Hepatocyte (in vitro differentiated cells): ENCODE measurements at regions not wholly inside any gene's neighbourhood (a gene's known extent, or its start where the extent isn't known, plus 50 kb on each side); places are given as distances from the start of the nearest gene placed in this dataset.

Source experiments
- CTCF ChIP-seq: fragments of 200-600 bp; sonication (generic); IDR thresholded peaks from 2 replicates; pipeline ENCODE4 v1.5.1; 2016; ENCODE audit warnings: antibody characterized with exemption, mild to moderate bottlenecking; ENCODE audit not compliant: poor library complexity
- EZH2 ChIP-seq: fragments of 200-600 bp; sonication (generic); IDR thresholded peaks from 2 replicates; pipeline ENCODE4 v1.6.1; 2016; ENCODE audit warnings: antibody characterized with exemption, mild to moderate bottlenecking, borderline replicate concordance
- EZH2phosphoT487 ChIP-seq: fragments of 200-600 bp; sonication (generic); IDR thresholded peaks from one replicate; pipeline ENCODE4 v1.6.1; 2018; ENCODE audit warnings: antibody characterized with exemption, mild to moderate bottlenecking, low read depth, moderate library complexity; ENCODE audit not compliant: unreplicated experiment, severe bottlenecking

GRCh38 chr4:171288816-171289432 lies 524.3 kb upstream of the GALNTL6 start:
- TF ChIP-seq CTCF: no peak
- no peak for TF ChIP-seq EZH2
- TF ChIP-seq EZH2phosphoT487: no peak
